ENCODE measurements at regions not wholly inside any gene's neighbourhood (a gene's known extent, or its start where the extent isn't known, plus 50 kb on each side); places are given as distances from the start of the nearest gene placed in this dataset.

DNA sequence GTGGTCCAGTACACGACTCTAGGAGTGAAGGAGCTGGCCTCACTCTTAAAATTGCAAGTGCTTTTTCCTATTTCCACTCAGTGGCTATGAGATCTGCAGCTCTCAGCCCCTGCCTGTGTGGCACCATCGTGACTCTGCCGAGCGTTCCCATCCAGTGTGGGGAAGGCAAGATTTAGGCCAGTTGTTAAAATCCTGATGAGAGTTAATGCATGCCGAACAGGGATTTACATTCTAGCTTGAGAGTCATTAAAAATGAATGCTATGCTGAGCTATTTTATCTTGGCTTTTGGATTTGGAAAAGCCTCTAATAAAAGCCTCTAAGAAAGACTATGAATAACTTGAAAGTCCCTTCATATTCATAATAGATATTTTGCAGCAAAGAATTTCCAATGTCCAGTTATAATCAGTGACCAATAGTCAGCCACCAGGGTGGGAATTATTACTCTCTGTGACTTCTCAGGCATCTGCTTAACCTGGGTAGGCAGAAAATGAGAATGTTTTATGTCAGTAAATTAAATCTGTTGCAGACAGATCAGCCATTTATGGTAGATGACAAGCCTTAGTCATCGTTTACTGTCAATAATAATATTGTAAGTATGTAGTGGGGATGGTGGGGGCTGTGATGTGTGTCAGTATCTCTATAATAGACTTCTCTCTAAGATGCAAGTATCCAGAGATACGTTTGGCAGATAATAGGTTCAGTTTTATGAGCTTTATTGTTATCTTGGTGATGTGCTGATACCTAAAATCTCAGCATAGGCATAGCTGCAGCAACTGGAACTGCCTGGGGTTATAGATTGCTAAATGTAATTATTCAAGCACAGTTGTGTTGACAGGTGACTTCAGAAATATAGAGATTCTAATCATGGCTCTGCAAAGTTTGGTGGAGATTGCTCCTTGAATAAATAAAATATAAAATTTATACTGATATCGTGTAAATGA is 207.8 kb downstream of the SOCS6 start:
- Histone ChIP-seq H3K27ac (ENCODE audit: low read depth, low read length) (no peak overlapping the region), H3K4me3 (ENCODE audit: low read depth, low read length) (no peak overlapping the region), H3K9ac (ENCODE audit: low read depth, low read length) (no peak overlapping the region), H3K36me3 (ENCODE audit: control insufficient read depth, insufficient read depth, low read length) (no peaks in the 10 kb centered on the region), H3K9me3 (ENCODE audit: control insufficient read depth, insufficient read depth, low read length) (no peaks in the 10 kb centered on the region), H3K27me3 (ENCODE audit: control insufficient read depth, insufficient read depth, low read length) (no peaks in the 10 kb centered on the region), H3K4me1 (ENCODE audit: control insufficient read depth, insufficient read depth, low read length) (0 out of 2 replicates have a peak, but pooled peaks cover 5% of the 10 kb centered on the region)

DNA sequence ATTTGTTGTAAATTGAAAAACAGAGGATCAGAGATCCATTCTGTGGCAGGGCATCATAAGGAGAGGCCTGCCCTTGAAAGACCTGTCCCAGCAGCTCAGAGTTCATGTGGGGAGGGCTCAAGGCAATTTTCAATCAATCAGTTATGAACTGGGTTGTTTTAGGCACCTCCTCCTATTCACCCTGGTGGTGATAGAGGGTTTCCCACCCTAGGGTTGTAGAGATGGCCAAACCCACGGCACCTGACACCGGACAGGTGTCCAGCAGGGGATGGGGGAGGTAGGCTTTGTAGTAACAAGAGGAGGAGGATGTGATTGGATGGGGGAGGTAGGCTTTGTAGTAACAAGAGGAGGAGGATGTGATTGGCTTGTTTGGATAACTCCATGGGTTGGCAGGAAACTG is 205.7 kb downstream of the SOCS6 start:
- H3K9ac ChIP-seq (ENCODE audit: low read depth, low read length), result no peak overlapping the region
- H3K9me3 ChIP-seq (ENCODE audit: control insufficient read depth, insufficient read depth, low read length), result no peaks in the 10 kb centered on the region
- no peak overlapping the region for H3K4me3 ChIP-seq (ENCODE audit: low read depth, low read length)
- no peaks in the 10 kb centered on the region for H3K36me3 ChIP-seq (ENCODE audit: control insufficient read depth, insufficient read depth, low read length)
- H3K27ac ChIP-seq (ENCODE audit: low read depth, low read length), result no peak overlapping the region
- H3K27me3 ChIP-seq (ENCODE audit: control insufficient read depth, insufficient read depth, low read length), result no peaks in the 10 kb centered on the region
- H3K4me1 ChIP-seq (ENCODE audit: control insufficient read depth, insufficient read depth, low read length), result 0 out of 2 replicates have a peak, but pooled peaks cover 1% of the 10 kb centered on the region

DNA sequence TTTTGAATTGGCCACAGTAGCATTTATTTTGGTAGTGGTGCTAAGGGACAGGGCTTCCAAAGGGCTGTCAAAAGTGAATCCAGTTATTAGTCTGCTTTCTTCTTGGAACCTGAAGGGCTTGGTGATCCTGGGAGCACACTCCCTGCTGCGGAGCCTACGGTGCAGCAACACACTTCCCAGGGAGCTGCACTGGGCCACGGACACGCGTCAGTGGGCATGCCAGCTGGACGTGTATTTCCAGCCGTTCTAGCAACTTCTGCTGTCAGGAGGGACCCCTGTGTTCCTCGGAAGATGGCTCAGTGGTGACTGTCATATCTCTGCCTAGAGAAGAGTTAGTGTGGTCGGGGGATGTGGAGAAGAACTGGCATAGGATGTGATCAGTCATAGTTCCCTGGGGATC is 204.6 kb downstream of the SOCS6 start:
- no peaks in the 10 kb centered on the region for H3K27me3 ChIP-seq (ENCODE audit: control insufficient read depth, insufficient read depth, low read length)
- no peak overlapping the region for H3K4me3 ChIP-seq (ENCODE audit: low read depth, low read length)
- H3K27ac ChIP-seq (ENCODE audit: low read depth, low read length), result no peak overlapping the region

DNA sequence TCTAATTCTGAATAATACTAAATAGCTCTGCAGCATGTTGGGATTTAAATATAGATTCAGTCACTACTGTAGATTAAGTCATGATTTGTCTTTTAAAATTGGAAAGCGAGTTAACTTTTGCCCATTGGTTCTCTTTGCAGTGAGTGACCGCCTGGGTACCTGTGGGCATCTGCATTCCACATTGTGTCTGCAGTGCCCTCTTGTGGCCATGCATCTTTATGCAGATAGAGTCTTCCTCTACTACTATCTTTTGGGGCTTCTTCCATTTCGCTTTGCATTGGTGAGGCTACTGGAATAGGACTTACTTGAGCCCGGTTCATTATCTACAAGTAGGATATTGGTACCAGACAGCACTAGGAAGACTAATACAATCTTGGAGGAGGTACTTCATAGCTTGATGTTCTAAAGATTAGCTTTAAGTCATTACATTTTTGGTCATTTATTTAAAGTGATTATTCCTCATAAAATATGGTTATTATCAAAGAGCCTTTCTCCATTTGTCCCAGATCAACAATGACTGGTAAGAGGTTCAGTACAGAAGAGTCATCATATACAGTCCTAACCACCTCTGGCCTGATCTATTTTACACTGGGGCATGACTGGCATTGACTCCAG is 203.0 kb downstream of the SOCS6 start:
- Histone ChIP-seq H3K4me1 (ENCODE audit: control insufficient read depth, insufficient read depth, low read length) (no peaks in the 10 kb centered on the region), H3K36me3 (ENCODE audit: control insufficient read depth, insufficient read depth, low read length) (no peaks in the 10 kb centered on the region), H3K9ac (ENCODE audit: low read depth, low read length) (no peak overlapping the region), H3K27me3 (ENCODE audit: control insufficient read depth, insufficient read depth, low read length) (no peaks in the 10 kb centered on the region), H3K27ac (ENCODE audit: low read depth, low read length) (no peak overlapping the region), H3K4me3 (ENCODE audit: low read depth, low read length) (no peak overlapping the region), H3K9me3 (ENCODE audit: control insufficient read depth, insufficient read depth, low read length) (no peaks in the 10 kb centered on the region)

More for the DNA sequence above, 204.6 kb downstream of the SOCS6 start:
- Histone ChIP-seq H3K36me3 (ENCODE audit: control insufficient read depth, insufficient read depth, low read length) (no peaks in the 10 kb centered on the region), H3K9me3 (ENCODE audit: control insufficient read depth, insufficient read depth, low read length) (no peaks in the 10 kb centered on the region), H3K4me1 (ENCODE audit: control insufficient read depth, insufficient read depth, low read length) (no peaks in the 10 kb centered on the region), H3K9ac (ENCODE audit: low read depth, low read length) (no peak overlapping the region)

DNA sequence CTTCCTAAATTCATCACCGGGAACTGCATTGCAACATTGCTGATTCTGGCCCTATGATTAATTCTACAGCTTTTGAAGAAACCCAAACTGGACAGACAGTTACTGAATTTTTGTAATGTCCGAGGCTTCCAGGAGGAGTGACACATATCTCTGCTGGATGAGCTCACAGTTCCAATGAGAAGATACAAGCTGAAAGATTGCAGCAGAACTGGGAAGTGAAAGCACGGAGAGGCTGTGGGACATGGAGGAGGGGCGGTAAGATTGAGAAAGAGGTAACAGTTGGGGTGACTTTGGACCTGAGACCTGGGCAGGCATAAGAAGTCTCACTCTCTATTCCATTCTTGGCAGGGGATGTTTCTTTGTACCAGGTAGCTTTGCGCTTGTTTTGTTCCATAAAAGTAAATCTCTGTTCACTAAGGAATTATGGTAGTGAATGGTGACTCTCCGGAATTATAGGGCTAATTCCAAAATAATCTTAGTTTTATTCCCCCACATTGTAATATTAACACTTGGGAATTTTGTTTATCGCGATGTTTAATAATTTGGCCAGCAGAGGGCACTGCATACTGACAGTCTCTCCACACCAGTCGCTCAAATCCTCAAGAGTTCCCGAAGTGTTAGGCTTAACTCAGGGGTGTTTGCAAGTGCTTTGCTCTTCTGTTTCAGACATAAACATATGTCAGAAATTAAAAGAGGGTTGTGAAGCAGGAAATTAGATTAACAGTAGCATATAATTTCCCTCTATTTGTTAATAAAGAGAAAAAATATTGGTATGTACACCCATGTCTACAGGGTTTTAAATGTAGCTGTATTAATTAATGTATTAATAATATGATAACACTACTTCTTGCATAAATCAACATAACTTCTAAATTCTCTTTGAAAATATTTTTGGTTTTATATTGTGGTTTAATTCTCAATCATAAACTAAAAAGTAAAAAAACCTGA is 201.4 kb downstream of the SOCS6 start:
- Histone ChIP-seq H3K9ac (ENCODE audit: low read depth, low read length) (no peak overlapping the region), H3K27ac (ENCODE audit: low read depth, low read length) (no peak overlapping the region), H3K4me1 (ENCODE audit: control insufficient read depth, insufficient read depth, low read length) (no peaks in the 10 kb centered on the region), H3K36me3 (ENCODE audit: control insufficient read depth, insufficient read depth, low read length) (no peaks in the 10 kb centered on the region), H3K4me3 (ENCODE audit: low read depth, low read length) (no peak overlapping the region), H3K9me3 (ENCODE audit: control insufficient read depth, insufficient read depth, low read length) (no peaks in the 10 kb centered on the region), H3K27me3 (ENCODE audit: control insufficient read depth, insufficient read depth, low read length) (no peaks in the 10 kb centered on the region)

DNA sequence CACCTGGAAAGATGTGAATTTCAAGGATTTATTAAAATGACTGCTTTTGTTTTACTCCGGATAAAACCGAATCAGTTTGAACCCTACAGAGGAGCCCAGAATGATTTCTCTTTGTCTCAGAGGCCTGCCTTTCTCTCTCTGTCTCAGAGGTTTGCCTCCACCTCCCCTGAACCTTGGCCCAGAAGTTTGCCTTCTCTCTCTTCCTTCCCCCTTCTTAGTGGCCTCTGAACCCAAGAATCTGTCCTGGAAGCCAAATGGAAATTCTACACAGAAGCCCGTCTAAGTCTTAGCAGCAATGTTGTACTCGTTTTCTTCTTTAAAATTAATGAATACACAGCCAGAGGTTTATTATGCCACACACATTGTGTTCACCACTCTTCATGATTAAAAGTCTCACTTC is 200.7 kb downstream of the SOCS6 start:
- H3K36me3 ChIP-seq (ENCODE audit: control insufficient read depth, insufficient read depth, low read length), result no peaks in the 10 kb centered on the region
- H3K27me3 ChIP-seq (ENCODE audit: control insufficient read depth, insufficient read depth, low read length), result no peaks in the 10 kb centered on the region
- H3K9me3 ChIP-seq (ENCODE audit: control insufficient read depth, insufficient read depth, low read length), result no peaks in the 10 kb centered on the region
- H3K27ac ChIP-seq (ENCODE audit: low read depth, low read length), result no peak overlapping the region
- H3K9ac ChIP-seq (ENCODE audit: low read depth, low read length), result no peak overlapping the region
- H3K4me3 ChIP-seq (ENCODE audit: low read depth, low read length), result no peak overlapping the region
- no peaks in the 10 kb centered on the region for H3K4me1 ChIP-seq (ENCODE audit: control insufficient read depth, insufficient read depth, low read length)

DNA sequence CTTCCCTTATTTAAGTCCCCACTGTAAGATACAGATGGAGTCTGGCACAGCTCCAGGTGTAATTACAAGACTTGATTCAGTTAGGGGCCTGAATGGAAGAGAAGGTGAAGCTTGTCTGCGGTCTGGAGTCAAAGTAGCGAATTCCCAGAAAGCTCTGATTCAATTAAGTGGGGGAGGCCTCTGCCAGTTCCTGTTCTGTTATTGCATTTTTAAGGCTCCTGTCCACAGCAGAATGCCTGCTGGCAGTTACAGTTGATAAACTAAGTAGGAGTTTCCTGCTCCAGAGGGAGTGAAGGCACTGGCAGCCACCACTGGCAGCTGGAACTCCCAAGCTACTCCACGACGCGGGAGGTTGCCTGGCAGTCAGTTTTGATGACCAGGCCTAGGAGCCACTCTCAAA is 181.1 kb downstream of the SOCS6 start:
- Histone ChIP-seq H3K9ac (ENCODE audit: low read depth, low read length) (no peak overlapping the region), H3K4me3 (ENCODE audit: low read depth, low read length) (no peak overlapping the region), H3K4me1 (ENCODE audit: control insufficient read depth, insufficient read depth, low read length) (no peaks in the 10 kb centered on the region), H3K36me3 (ENCODE audit: control insufficient read depth, insufficient read depth, low read length) (no peaks in the 10 kb centered on the region), H3K27ac (ENCODE audit: low read depth, low read length) (no peak overlapping the region), H3K27me3 (ENCODE audit: control insufficient read depth, insufficient read depth, low read length) (no peaks in the 10 kb centered on the region), H3K9me3 (ENCODE audit: control insufficient read depth, insufficient read depth, low read length) (no peaks in the 10 kb centered on the region)

DNA sequence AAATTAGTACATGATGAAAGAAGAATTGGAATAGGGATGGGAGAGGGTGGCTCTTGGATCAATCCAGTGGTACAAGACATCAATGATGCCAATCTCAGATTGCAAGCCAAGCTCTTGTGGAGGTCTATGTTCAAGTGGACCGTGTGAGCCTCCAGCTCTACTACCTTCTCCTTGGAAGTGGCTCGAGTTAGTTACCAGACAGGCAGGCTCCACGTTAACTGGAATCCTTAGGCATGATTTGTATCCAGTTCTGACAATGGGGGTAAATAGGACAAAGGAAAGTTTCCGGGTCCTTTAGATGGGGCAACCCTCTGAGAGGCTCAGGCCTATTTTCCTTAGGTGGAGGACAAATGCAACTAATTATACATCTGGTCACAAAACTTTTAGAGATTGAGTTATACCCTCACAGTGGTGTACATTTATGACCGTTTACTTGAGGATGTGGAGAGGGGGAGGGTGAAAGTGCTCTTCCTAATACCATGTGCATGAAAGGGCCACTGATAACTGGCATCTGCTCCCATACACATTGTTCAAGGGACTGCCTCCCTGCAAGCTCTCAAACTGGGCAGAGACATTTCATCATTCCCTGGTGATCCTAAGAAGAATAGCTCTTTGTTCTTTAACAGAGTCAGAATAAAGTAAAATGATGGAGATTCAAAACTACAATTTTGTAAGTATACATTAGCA is 180.2 kb downstream of the SOCS6 start:
- Histone ChIP-seq H3K36me3 (ENCODE audit: control insufficient read depth, insufficient read depth, low read length) (no peaks in the 10 kb centered on the region), H3K9me3 (ENCODE audit: control insufficient read depth, insufficient read depth, low read length) (no peaks in the 10 kb centered on the region), H3K4me1 (ENCODE audit: control insufficient read depth, insufficient read depth, low read length) (peaks cover 3% of the 10 kb centered on the region; the same call in 1 of the 2 replicates), H3K9ac (ENCODE audit: low read depth, low read length) (no peak overlapping the region), H3K4me3 (ENCODE audit: low read depth, low read length) (no peak overlapping the region), H3K27ac (ENCODE audit: low read depth, low read length) (no peak overlapping the region), H3K27me3 (ENCODE audit: control insufficient read depth, insufficient read depth, low read length) (0 out of 2 replicates have a peak, but pooled peaks cover 4% of the 10 kb centered on the region)

DNA sequence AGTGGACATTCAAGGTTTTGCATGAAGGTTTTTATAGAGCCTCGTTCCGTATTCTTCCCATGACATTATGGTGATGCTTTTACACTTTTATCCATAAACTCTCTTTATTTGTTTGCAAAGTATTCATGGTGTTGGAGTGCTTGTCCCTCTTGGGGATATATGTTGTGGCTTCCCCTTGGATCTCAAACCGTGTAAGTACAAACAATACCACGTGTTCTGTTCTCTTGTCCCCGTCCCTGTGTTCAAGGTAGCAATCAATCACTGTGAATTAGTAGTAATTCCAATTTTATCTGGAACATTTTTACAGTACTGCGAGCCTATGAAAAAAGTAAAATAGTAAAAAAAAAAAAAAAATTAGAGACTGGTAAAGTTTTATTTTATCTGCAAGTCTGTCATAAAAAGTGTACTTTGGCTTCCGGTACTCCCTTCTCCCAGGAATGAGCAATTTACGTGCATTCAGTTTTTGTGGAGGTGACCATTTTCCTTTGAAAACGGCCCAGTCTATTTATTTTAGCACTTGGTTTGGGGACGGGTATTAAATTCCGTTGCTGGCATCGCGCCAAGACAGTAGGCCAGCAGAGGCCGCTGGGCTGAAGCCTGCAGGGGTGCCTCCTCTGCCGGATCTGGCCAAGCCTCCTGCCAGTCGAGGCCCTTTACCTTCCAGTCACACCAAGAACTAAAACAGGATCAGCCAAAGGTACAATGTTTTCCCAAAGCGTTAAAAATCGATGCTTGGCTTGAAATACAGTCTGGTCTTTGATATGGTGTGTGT is 175.7 kb downstream of the SOCS6 start:
- peak overlapping the region; percentile 61 for H3K4me3 ChIP-seq (ENCODE audit: low read depth, low read length)
- 0 out of 2 replicates have a peak, but pooled peaks cover 4% of the 10 kb centered on the region for H3K27me3 ChIP-seq (ENCODE audit: control insufficient read depth, insufficient read depth, low read length)
- no peaks in the 10 kb centered on the region for H3K36me3 ChIP-seq (ENCODE audit: control insufficient read depth, insufficient read depth, low read length)
- H3K4me1 ChIP-seq (ENCODE audit: control insufficient read depth, insufficient read depth, low read length), result peaks cover 3% of the 10 kb centered on the region; the same call in 1 of the 2 replicates
- no peaks in the 10 kb centered on the region for H3K9me3 ChIP-seq (ENCODE audit: control insufficient read depth, insufficient read depth, low read length)
- H3K27ac ChIP-seq (ENCODE audit: low read depth, low read length), result no peak overlapping the region
- H3K9ac ChIP-seq (ENCODE audit: low read depth, low read length), result no peak overlapping the region
